Spleen (tissue), 7 donors: ENCODE measurements at regions not wholly inside any gene's neighbourhood (a gene's known extent, or its start where the extent isn't known, plus 50 kb on each side); places are given as distances from the start of the nearest gene placed in this dataset.

Source experiments
- CTCF ChIP-seq, 11 experiments: fragments of 200-600 bp in 7 of 11; fragments of 450-650 bp in 4 of 11; sonication (generic) in 4 of 11; IDR thresholded peaks in 8 of 11; conservative IDR thresholded peaks in 3 of 11; 1 replicate in 7 of 11; 2 replicates in 4 of 11; pipeline versions ENCODE4 v1.4.0 to v1.8.0; 2016 to 2021; ENCODE audit warnings: antibody characterized with exemption in 11 of 11, inconsistent platforms in 4 of 11, mild to moderate bottlenecking in 1 of 11
- POLR2A ChIP-seq, 3 donors: fragments of 450-650 bp; IDR thresholded peaks; one replicate each; pipeline ENCODE4 v1.5.1; 2017; ENCODE audit warnings: antibody characterized with exemption in 3 of 3, mild to moderate bottlenecking in 1 of 3
- donor health status: DM: no; HTN: no; CAD: no; lungs with moderate emphysema.
- donor health status: DM: no; HTN: no; CAD: no.
- donor health status: DM: no; HTN: no; CAD: no.

- TF ChIP-seq CTCF (IDR thresholded peaks at IDR 0.05 in 8 of 11, conservative IDR thresholded peaks at IDR 0.05 in 3 of 11) (no peak), POLR2A (IDR thresholded peaks at IDR 0.05) (no peak)
Measured at GRCh38 chr12:113642216-113642615, 170.5 kb upstream of the LHX5 start.
